ENCODE measurements at regions not wholly inside any gene's neighbourhood (a gene's known extent, or its start where the extent isn't known, plus 50 kb on each side); places are given as distances from the start of the nearest gene placed in this dataset.

DNA sequence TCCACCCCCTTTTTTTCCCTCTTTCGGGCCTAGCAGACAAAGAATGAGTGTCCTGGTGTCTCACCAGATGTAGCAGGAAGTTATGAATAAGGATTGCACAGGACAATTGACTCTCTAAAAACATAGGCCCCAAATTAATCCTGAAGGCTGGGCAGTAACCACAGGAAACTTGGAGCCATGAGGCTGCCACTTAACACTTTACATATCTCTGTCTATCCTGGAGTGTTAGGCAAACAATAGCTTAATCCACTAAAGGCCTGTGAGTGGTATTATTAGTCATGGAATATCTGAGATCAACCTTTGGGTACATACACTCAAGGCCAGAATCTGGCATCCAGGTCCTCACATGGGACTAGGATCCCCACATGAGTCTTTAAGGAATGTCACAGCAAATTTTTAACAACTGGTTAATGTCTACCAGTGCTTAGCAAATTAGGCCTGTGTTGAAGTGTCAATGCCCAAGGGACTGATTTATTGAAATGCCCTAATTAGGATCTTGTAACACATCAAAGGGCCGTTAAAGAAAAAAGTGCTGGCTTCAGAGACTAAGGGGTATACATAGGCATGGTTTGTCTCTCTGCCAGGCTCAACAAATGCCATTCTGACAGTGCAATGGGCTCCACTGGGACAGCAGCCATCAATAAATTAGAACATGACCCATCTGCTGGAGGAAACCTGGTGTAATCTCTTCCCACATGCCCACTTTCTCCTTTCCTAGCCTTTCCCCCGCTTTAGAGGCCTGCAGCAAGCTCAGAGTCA, 196.7 kb upstream of the TBX20 start:
- no peak for DNase-seq
- Mint-ChIP-seq H3K27ac (ENCODE audit: unreplicated experiment) (no peak overlapping the region), H3K4me1 (ENCODE audit: low read depth, unreplicated experiment) (no peaks in the 10 kb centered on the region), H3K9me3 (ENCODE audit: low read depth, unreplicated experiment) (peaks cover 3% of the 10 kb centered on the region), H3K36me3 (ENCODE audit: insufficient read depth, unreplicated experiment) (no peaks in the 10 kb centered on the region), H3K27me3 (ENCODE audit: unreplicated experiment) (peaks cover 34% of the 10 kb centered on the region), H3K4me3 (ENCODE audit: low read depth, unreplicated experiment) (no peak overlapping the region)
- CTCF ChIA-PET = interaction anchor here (0.7 kb wide), 1 partner anchor 163 kb away, joined by 3 read pairs; no protein-coding TSS in a partner anchor
- intact Hi-C loops (cut with micrococcal nuclease; ENCODE audit: unreplicated experiment) = no loop called here
- no TSS peak for BruUV-seq (replicated peaks)
- TF ChIP-seq, protein P1, sequence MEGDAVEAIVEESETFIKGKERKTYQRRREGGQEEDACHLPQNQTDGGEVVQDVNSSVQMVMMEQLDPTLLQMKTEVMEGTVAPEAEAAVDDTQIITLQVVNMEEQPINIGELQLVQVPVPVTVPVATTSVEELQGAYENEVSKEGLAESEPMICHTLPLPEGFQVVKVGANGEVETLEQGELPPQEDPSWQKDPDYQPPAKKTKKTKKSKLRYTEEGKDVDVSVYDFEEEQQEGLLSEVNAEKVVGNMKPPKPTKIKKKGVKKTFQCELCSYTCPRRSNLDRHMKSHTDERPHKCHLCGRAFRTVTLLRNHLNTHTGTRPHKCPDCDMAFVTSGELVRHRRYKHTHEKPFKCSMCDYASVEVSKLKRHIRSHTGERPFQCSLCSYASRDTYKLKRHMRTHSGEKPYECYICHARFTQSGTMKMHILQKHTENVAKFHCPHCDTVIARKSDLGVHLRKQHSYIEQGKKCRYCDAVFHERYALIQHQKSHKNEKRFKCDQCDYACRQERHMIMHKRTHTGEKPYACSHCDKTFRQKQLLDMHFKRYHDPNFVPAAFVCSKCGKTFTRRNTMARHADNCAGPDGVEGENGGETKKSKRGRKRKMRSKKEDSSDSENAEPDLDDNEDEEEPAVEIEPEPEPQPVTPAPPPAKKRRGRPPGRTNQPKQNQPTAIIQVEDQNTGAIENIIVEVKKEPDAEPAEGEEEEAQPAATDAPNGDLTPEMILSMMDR (IDR thresholded peaks at IDR 0.05; ENCODE audit: unreplicated experiment) = no peak

DNA sequence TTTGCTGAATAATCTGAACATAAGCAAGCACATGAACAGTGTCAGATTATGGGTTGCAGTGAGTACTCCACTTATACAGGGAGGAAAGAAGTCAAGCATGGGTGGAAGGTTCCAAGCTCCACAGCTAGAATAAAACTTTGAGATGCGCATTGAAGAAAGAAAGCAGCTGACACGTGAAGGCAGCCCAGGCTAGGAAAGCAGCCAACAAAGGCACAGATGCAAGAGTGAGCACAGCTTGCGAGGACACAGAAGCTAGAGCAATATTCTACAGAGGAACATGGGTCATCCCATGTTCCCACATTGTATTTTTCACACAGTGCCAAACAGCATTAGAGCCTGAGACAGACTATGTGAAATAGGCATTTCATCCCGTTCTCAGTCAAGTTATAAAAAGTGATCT, 194.6 kb upstream of the TBX20 start:
- no TSS peak for BruUV-seq (replicated peaks)
- peaks cover 43% of the 10 kb centered on the region for H3K27me3 Mint-ChIP-seq (ENCODE audit: unreplicated experiment)

DNA sequence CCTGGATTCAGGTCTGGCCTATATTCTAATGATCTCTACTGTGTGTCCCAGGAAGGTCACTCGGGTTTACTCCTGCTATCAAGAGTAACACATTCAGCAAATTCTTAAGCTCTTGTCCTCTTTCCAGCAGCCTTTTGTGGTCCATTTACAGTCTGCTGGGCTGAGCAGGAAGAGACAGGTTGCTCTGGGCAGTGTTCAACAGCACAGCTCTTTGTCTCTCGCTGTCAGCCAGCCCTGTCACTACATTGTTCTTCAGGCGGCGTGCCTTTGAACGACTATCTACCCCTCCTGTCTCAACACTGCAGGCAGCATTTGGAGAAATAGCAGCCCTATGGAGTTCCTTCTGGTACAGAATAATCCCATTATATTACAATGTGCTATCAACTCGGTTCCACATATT, 192.2 kb upstream of the TBX20 start:
- no peak overlapping the region for H3K4me3 Mint-ChIP-seq (ENCODE audit: low read depth, unreplicated experiment)
- no peak overlapping the region for H3K27ac Mint-ChIP-seq (ENCODE audit: unreplicated experiment)
- peaks cover 43% of the 10 kb centered on the region for H3K27me3 Mint-ChIP-seq (ENCODE audit: unreplicated experiment)
- TF ChIP-seq, protein P1 (IDR thresholded peaks at IDR 0.05; ENCODE audit: unreplicated experiment) = no peak
- no peaks in the 10 kb centered on the region for H3K9me3 Mint-ChIP-seq (ENCODE audit: low read depth, unreplicated experiment)
- intact Hi-C loops (cut with micrococcal nuclease; ENCODE audit: unreplicated experiment) = no loop called here
- CTCF ChIA-PET = no interaction called here
- no peaks in the 10 kb centered on the region for H3K36me3 Mint-ChIP-seq (ENCODE audit: insufficient read depth, unreplicated experiment)
- BruUV-seq (replicated peaks) = no TSS peak
- no peaks in the 10 kb centered on the region for H3K4me1 Mint-ChIP-seq (ENCODE audit: low read depth, unreplicated experiment)
- no peak for DNase-seq

More for the DNA sequence above, 194.6 kb upstream of the TBX20 start:
- intact Hi-C loops (cut with micrococcal nuclease; ENCODE audit: unreplicated experiment) = no loop called here
- Mint-ChIP-seq H3K9me3 (ENCODE audit: low read depth, unreplicated experiment) (no peaks in the 10 kb centered on the region), H3K36me3 (ENCODE audit: insufficient read depth, unreplicated experiment) (no peaks in the 10 kb centered on the region), H3K4me3 (ENCODE audit: low read depth, unreplicated experiment) (no peak overlapping the region), H3K4me1 (ENCODE audit: low read depth, unreplicated experiment) (no peaks in the 10 kb centered on the region), H3K27ac (ENCODE audit: unreplicated experiment) (no peak overlapping the region)
- TF ChIP-seq, protein P1 (IDR thresholded peaks at IDR 0.05; ENCODE audit: unreplicated experiment) = no peak
- CTCF ChIA-PET = no interaction called here
- no peak for DNase-seq

DNA sequence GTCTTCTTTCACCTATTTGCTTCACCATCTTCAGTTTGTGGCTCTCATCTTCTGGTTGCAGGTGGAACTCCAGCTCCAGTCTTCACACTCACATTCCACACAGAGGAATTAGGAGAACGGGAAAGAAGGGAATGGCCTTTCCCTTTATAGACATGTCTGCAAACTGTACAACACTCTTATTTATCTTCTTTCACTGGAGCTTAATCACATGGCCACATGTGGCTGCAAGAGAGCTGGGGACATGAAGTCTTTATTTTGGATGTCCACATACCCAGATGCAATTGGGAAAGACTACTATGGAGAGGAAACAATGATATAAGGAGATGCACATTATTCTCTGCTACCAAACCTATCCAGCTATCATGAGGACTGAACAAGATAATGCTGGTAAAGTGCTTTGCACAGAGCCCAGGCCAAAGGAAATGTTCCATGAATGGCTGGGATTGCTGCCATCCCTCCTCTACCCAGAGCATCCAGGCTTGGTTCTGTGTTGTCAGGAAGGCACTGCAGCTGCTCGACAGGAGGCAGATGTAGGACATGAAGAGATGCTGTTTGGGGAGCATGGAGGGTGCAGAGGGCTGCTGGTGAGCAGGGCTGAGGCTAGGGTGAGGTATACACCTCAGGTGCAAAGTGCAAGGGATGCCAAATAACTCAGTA, 183.8 kb upstream of the TBX20 start:
- Mint-ChIP-seq H3K36me3 (ENCODE audit: insufficient read depth, unreplicated experiment) (no peaks in the 10 kb centered on the region), H3K4me3 (ENCODE audit: low read depth, unreplicated experiment) (no peak overlapping the region), H3K9me3 (ENCODE audit: low read depth, unreplicated experiment) (no peaks in the 10 kb centered on the region), H3K4me1 (ENCODE audit: low read depth, unreplicated experiment) (no peaks in the 10 kb centered on the region), H3K27ac (ENCODE audit: unreplicated experiment) (no peak overlapping the region), H3K27me3 (ENCODE audit: unreplicated experiment) (peaks cover 14% of the 10 kb centered on the region)
- DNase-seq = no peak
- CTCF ChIA-PET = interaction anchor here (1.5 kb wide), 1 partner anchor 83 kb away, joined by 3 read pairs; no protein-coding TSS in a partner anchor
- BruUV-seq (replicated peaks) = no TSS peak
- TF ChIP-seq, protein P1 (IDR thresholded peaks at IDR 0.05; ENCODE audit: unreplicated experiment) = no peak
- intact Hi-C loops (cut with micrococcal nuclease; ENCODE audit: unreplicated experiment) = no loop called here
